Stimulated activated CD4-positive, alpha-beta T cell treated with anti-CD3 and anti-CD28 coated beads, TNF-alpha, amount 100 ng/mL, for 24 hours (primary cell): ENCODE measurements at regions not wholly inside any gene's neighbourhood (a gene's known extent, or its start where the extent isn't known, plus 50 kb on each side); places are given as distances from the start of the nearest gene placed in this dataset.
"Not testable (repeated sequence)": the region's sequence is repeated elsewhere in the genome, so short reads cannot be mapped to it uniquely, and the experiment has no call there.

Experiments used
- DNase-seq, 3 experiments: peaks; one replicate each; pipeline ENCODE4 v3.0.0-alpha.2; 2020; ENCODE audit warnings: low read depth in 3 of 3

DNA sequence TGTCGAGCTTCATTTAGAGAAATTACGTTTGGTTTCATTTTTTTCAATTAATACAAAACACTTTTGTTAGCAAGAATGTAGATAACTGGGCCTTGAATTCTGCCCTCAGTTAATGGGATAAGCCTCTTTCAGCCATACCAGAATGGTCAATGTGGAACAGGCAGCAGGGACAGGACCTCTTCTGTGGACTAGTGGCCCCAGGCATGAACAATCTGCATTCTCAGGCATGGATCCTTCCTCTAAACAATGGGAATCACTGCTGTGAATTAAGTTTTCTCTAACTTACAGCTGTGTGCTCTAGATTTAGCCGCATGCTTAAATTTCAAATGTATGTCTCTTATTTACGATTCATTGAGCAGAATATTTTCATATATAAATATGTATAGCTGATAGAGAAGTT lies 237.7 kb upstream of the PRKCQ start:
- no peak for DNase-seq

DNA sequence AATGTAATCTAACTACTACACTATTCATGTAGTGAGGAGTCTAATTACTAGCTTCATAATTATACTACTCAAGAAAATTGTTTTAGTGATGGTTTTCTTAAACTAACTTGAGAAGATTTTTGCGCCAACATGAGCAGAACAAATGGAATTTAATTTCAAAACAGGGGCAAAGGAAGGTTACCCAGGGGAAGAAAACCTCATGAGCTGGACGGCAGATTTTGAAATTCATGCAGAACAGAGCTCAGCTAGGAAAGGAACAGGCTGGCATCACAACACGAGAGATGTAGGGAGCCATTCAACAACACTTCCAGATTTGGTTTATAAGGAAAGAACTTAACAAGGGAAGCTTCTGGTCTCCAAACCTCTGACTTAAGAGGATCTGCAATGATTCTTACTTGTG lies 235.3 kb upstream of the PRKCQ start:
- no peak for DNase-seq

DNA sequence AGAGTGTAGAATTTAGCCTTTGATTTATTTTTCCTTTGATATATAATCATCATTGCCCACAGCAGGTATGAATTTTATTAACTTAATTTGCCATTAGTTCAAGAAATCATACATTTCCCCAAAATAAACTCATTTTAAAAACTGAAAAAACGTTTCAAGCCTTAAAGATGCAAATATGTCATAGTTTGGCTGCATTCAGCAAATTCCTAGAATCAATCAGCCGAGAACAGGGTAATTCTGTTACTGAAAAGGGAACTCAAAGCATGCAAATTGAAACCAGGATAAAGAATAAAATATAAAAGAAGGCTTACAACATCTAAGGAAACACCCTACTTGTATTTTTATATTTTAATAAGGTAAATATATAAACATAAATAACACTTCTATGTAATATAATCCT lies 233.8 kb upstream of the PRKCQ start:
- no peak for DNase-seq

DNA sequence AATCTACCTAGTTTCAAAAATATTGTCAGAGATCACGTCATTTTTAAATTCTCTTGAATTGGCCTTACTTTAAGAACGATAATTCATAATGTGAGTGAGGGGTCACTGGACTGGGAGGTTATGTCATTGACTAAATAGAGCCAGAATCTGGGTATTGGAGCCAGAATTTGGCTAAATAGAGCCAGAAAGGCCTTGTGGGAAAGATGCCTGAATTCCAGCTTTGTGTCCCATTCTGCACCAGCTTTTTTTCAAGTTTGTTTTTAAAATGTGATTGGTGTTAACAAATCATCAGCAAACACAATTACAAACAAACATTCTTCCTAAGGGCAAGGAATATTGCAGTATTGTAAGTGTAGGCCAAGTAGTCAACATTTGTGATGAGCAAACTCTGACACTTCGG lies 233.2 kb upstream of the PRKCQ start:
- no peak for DNase-seq

DNA sequence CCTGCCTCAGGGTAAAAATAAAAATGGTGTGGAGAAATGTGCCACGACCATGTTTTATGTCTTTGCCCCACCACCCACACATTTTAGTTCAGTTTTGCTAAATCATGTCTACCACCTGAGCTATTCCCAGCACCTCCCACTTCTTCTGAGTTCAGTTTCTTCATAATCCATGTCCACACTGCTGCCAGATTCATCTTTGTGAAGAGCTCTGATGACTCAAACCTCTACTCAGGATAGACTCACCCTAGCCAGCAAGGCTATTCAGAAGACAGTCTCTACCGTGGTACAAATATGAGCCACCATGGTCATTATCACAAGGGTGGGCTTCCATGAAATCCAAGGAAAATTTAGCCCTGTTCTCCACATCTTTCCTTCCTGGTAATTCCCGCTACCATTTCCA lies 231.1 kb upstream of the PRKCQ start:
- no peak for DNase-seq

DNA sequence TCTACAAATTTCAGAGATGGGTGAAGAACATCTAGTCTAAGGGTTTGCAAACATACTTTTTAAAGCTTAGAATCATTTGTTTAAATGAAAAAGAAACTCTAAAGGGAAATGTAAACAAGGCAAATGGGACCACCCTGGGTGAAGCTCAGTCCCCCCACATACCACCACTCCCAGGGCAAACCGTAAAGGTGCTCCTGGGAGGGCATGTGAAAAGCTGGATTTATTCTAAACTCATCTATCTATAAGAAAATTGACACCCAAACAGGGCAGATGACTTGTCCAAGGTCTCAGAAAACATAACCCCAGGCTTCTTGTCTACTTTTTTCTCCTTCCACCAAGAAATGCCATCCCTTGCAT lies 223.3 kb upstream of the PRKCQ start:
- DNase-seq = no peak

DNA sequence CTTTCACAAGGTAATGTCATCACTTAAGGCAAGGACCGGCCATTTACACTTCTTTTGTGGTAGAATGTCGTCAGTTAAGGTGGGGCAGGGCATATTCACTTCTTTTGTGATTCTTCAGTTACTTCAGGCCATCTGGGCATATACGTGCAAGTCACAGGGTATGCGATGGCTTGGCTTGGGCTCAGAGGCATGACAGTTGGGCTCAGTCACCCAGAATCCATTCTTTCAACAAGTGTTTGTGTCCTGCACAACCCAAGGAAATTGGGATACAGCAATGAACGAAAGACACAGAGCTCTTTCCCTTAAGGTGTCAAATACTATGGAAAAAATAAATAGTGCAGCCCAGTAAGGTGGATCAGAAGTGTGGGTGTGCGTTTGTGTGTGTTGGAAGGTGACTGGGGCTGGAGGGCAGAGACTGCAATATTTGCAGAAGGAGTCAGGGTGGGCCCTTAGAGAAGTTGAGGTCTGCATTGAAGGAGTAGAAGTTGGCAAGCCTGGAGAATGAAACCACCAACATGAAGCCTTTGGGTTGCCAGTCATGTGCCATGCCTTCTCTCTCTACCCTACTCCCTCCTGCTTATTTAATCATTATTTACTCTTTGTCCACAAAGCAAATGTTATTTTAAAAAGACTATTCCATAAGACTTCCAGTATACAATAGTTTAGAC lies 222.8 kb upstream of the PRKCQ start:
- DNase-seq = no peak

DNA sequence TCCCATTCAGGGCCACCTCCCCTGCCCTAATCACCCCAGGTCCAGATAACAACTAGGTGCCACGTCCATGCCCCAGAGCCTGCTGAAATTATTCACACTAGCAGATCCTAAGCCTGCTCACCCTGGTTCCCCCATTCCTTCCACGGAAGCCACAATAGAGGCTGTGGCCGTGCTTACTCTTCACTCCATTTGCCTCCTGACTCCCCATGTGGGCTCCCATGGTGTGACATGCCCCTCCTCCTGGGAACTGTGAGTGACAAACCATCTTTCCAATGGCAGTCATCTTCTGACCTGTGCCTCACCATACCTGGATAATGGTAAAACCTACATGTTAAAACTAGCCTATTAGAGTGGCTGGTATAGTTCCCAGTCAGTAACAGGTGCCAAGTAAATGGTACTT lies 216.2 kb upstream of the PRKCQ start:
- no peak for DNase-seq

DNA sequence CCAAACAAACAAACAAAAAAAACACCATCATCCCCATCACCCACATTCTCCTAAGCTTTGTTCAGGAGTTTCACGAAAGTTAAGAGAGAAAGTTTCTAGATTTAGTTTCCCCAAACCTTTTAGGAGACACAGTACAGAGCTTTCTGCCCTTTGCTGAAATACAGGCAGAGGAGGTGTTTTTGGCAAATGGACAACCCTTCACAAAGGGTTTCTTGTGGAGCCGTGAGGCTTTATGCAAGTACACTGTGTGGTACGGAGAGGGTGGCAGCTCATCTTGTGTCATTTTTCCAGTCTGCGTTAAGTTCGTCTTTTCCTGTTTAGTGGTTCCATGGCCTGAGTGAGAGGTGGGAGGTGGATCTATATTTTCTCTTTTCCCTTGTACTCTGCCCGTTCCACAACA lies 215.5 kb upstream of the PRKCQ start:
- no peak for DNase-seq

DNA sequence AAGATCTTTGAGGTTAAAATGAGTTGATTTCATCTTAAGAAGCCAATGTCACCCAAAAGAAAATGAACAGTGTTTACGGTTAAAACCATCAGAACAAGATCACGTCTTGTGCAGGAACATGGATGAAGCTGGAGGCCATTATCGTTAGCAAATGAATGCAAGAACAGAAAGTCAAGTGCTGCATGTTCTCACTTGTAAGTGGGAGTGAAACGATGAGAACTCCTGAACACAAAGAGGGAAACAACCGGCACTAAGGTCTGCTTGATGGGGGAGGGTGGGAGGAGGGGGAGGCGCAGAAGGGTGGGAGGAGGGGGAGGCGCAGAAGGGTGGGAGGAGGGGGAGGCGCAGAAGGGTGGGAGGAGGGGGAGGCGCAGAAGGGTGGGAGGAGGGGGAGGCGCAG lies 214.8 kb upstream of the PRKCQ start:
- DNase-seq = not testable (repeated sequence)

DNA sequence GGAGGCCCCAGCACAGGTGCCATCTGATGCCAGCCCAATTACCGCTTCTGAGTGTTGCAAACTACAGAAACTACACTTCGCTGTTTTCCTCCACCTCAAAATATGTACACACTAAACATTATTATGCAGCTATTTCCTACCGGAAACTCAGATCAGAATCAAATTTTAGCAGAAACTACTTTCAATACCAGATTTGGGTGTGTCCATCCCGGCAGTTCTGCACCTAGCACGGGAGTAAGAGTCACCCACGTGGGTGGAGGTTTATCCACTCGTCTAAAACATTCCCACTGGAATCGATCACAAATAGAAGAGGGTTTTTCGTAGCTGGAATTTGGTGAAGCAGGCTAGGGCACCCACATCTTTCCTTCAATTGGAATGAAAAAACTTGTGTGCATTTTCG lies 214.4 kb upstream of the PRKCQ start:
- DNase-seq = no peak

DNA sequence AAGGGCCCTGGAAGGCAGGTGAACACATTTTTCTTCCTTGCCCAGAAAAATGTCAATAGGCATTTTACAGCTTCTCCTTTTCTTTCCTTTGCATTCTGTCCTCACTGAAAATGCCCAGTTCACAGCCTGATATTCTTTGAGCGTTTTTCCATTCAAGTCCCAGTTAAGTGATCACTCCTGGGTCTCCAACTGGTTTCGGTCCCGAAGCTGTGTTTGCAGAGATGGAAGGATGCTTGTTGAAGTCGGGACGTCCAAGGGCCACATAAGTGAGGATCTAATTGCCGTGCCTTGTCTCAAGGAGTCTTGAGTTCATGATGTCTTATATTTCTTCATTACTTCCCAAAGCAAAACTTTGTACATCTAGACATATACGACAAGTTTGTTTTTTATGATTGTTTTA lies 208.7 kb upstream of the PRKCQ start:
- DNase-seq = no peak

DNA sequence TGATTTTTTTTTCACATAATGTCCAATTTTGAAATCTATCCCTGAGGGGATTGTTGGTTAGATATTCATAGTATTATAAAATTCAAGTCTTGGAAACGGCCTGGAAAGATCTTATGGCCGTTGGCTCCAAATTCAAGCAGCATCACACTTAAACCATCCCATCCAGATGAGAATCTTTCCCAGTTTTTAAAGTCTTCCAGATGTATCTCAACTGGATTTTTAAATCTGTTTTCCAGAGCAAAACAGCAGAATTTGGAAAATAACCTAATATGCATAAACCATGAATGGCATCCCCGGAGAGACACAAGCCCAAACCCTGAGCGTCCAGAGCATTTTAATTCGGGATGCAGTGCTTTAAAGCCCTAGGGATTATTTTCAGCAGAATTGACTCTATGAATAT lies 208.2 kb upstream of the PRKCQ start:
- no peak for DNase-seq

DNA sequence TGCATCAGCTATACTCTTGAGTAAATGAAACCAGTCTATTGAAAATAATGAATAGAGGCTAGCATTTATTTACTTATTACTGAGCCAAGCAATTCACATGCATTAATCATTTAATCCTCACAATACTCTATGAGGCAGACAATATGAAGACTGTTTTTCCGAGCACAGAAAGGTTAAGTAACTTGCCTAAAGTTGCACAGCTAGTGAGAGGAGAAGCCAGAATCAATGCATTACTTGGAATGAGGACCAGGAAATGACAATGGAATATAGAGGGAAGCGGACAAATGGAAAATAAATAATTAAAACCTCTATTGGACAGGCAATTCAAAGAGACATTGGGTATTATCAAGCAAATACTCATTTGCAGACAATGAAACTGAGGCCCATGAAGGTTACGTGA lies 207.6 kb upstream of the PRKCQ start:
- DNase-seq = no peak

DNA sequence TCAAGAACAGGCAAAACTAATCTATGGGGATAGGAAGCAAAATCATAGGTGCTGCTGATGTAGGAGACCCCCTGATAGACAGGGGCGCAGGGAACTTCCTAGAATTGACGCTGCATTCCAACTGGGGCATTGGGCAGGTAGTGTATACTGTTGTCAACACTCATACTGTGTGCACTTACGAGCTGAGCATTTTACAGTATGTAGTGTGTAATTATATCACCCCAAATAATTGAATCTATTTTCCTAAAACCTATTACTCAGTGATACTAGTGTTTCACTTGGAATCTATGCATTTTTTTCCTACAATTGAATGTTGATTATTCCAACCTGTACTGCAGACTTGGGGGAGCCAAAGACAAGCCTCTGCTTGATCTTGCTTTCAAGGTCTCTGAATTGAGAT lies 207.0 kb upstream of the PRKCQ start:
- no peak for DNase-seq

DNA sequence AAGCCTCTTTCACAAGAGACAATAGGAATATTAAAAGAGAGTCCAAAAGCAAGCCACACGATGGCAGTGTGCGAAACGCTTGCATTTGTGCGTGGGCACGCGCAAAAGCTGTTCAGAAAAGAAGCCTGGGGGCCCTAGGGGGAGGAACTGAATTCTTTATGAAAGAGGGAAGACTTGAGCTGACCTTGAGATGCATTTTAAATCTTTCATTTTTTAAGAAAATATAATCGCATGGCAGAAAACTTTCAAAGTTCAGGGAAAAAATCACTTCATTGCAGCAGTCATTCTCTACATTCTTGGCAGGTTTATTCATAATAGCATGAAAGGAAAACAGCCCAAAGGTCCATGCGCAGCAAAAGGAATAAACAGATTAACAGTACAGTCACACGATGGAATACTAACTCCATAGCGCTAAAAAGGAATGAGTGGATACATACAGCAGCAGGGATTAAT lies 206.5 kb upstream of the PRKCQ start:
- no peak for DNase-seq

DNA sequence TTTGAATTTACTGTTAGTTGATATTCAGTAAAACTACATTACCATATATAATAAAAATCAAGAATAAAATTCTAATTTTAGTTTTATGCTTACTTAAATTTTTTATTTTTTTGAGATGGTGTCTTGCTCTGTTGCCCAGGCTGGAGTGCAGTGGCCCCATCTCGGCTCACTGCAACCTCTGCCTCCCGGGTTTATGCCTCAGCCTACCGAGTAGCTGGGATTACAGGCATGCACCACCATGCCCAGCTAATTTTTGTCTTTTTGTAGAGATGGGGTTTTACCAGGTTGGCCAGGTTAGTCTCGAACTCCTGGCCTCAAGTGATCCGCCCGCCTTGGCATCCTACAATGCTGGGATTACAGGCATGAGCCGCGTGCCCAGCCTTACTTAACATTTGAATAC lies 204.4 kb upstream of the PRKCQ start:
- DNase-seq = not testable (repeated sequence)

DNA sequence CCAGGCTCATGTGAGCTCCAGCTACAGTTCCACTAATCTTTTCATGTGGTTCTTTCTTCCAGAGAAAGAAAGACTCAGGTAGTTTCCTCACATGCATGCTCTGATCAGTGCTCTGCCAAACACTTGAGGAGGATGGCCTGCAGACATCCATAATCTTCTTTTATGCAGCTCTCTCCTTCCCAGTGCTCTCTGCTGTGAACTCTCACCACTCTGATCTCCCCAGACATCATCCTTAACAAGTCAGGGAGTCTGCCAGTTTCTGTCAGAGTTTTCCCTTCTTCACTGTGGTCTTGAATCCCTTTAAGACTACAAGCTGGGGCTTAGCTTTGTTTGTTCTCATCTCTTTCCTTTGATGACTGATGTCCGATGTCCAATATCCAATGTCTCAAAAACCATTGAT lies 203.4 kb upstream of the PRKCQ start:
- no peak for DNase-seq

DNA sequence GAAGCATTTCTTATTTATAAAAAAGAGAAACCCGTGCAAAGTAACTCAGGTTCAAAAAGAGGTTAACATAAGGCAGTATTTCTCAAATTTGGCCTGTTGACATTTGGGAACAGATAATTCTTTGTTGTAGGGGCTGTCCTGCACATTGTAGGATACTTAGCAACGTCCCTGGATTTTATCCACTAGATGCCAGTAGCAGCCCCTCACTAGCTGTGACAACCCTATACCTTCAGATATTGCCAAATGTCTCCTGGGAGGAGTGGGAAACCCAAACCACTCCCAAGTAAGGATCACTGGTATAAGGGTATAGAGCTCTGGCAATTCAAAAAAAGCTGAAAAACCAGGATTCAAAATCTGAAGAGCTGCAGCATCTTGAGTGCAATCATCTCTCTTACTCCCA lies 202.3 kb upstream of the PRKCQ start:
- DNase-seq = no peak

DNA sequence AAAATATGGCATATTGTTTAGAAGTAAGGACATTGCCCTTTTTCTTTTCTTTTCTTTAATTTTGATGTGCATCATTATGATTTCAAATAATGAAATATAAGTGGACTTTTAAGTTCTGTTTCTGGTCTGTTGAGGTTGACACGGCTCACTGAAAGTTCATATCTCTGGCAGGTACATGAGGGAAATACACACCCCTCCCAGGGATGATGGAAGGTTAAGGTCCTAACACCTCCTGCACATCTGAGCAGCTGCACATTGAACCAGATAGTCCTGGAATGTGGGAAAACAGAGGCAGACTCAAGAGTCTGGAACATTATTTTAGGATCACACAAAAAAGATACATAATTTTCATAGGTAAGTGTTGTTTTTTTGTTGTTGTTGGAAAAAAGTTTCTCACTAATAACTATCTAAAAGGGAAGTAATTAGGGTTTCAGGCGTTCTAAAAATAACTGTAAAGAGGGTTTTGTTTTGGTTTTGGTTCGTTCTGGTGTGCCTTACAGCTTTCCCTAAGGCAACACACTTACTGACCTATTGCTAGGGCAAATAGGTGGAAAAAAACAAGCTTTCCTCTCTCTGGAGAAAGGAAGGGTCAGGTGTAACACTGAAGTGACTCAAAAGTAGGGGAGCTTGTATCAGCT lies 201.2 kb upstream of the PRKCQ start:
- no peak for DNase-seq

DNA sequence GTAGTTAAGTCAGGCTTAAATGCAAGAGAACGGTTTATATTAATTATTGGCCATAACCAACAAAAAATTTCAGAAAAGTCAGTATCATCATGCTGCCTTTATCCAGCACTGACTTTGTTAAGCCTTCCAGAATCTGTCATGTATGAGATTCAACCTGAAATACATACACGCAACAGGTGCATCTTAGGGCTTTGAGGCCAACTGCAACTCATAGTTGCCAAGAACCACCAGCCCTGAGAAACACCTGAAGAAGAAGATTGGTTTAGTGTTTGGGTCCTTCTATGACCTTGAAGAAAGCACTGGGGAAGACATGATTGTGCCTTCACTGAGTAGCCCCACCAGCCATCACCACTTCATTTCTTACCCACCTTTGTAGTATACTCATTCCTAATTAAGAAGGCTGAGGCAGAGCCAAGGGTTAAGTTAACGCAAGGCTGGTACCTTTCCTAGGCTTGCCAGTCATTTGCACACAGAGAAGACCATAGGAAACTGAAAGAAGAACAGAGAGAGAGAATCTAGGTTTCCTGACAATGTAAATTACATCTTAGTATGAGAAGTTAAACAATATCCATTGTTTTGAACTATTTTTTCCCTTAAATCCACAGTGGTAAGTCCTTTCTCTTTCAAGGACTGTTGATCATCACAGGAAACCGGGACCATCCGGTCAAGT lies 200.1 kb upstream of the PRKCQ start:
- no peak for DNase-seq

DNA sequence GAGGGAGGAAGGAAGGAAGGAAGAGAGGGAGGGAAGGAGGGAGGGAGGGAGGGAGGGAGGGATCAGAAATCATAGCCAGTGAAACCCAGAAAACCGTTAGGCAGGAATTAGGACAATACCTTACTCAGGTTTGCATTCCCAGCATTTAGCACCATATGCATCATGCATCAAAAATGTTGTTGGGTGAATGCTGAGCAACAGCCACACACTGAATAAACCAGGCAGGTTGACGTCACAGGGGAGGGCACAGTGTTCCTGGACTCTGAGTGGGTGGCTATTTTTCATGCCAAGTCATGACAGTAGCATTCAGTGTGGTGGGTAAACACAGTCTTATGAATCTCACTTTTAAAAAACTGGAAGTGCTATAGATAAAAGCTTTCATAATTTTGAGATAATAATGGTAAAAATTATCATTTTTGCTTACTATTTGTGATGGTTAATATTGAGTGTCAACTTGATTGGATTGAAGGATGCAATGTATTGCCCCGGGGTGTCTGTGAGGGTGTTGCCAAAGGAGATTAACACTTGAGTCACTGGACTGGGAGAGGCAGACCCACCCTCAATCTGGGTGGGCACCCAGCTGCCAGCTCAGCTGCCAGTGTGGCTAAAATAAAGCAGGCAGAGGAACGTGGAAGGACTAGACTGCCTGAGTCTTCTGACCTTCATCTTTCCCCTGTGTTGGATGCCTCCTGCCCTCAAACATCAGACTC lies 199.1 kb upstream of the PRKCQ start:
- DNase-seq = no peak

DNA sequence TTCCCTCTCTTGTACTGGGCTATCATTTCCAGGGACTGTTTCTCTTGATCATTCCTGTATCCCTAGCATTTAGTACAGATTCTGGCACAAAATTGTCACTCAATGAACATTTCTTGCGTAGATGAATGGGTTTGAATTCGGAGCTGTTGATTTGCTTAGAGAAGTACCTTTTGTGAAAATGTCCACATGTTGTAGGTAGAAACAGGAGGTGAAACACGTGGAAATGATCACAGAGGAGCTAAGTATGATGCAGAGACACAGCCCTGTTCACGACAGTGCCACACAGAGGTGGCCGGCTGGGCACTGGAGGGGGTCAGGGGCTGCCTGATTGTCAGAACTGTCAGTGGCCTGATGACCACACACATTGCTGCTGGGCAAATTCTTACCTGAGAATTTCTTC lies 196.1 kb upstream of the PRKCQ start:
- no peak for DNase-seq
